Neural progenitor cell (in vitro differentiated cells): ENCODE measurements at regions not wholly inside any gene's neighbourhood (a gene's known extent, or its start where the extent isn't known, plus 50 kb on each side); places are given as distances from the start of the nearest gene placed in this dataset.
A peak's percentile ranks its signal among the peaks of the same experiment; 100 is the strongest.

ENCODE experiments used
- DNase-seq: peaks from one replicate; pipeline ENCODE4 v3.0.0-alpha.2; 2016; ENCODE audit warnings: low spot score
- H2AFZ ChIP-seq: fragments of 200-600 bp; sonication (generic); replicated peaks from 2 replicates; pipeline ENCODE4 v1.6.1; 2016; ENCODE audit warnings: antibody characterized with exemption
- H3F3A ChIP-seq: fragments of 200-600 bp; sonication (generic); 2 replicates; pipeline ENCODE4 v1.6.1; 2016; ENCODE audit warnings: antibody characterized with exemption, low read depth
- H3K27ac ChIP-seq: fragments of 200-600 bp; sonication (generic); 2 replicates; pipeline ENCODE4 v1.5.1; 2016; ENCODE audit warnings: mild to moderate bottlenecking
- H3K27me3 ChIP-seq: fragments of 200-600 bp; sonication (generic); 2 replicates; pipeline ENCODE4 v1.6.1; 2016; ENCODE audit warnings: mild to moderate bottlenecking, moderate library complexity
- H3K36me3 ChIP-seq: fragments of 200-600 bp; sonication (generic); 2 replicates; pipeline ENCODE4 v1.5.1; 2016
- H3K4me1 ChIP-seq: fragments of 200-600 bp; sonication (generic); 2 replicates; pipeline ENCODE4 v1.6.1; 2016; ENCODE audit warnings: mixed run types
- H3K4me2 ChIP-seq: fragments of 200-600 bp; sonication (generic); 2 replicates; pipeline ENCODE4 v1.6.1; 2016
- H3K4me3 ChIP-seq: fragments of 200-600 bp; sonication (generic); 2 replicates; pipeline ENCODE4 v1.5.1; 2016
- H3K79me2 ChIP-seq: fragments of 200-600 bp; sonication (generic); 2 replicates; pipeline ENCODE4 v1.6.1; 2016; ENCODE audit warnings: low read depth
- H3K9ac ChIP-seq: fragments of 200-600 bp; sonication (generic); 2 replicates; pipeline ENCODE4 v1.6.1; 2016
- H3K9me3 ChIP-seq: fragments of 200-600 bp; sonication (generic); 2 replicates; pipeline ENCODE4 v1.5.1; 2016; ENCODE audit warnings: low read depth
- H4K20me1 ChIP-seq: fragments of 200-600 bp; sonication (generic); 2 replicates; pipeline ENCODE4 v1.6.1; 2016; ENCODE audit warnings: low read depth
- H3K27ac Mint-ChIP-seq: 3 replicates; pipeline ENCODE4 v1.8.0; 2021; ENCODE audit warnings: mixed read lengths
- H3K27me3 Mint-ChIP-seq: 2 replicates; pipeline ENCODE4 v1.8.0; 2022; ENCODE audit warnings: low read depth, mild to moderate bottlenecking, inconsistent platforms, moderate library complexity, mixed read lengths; ENCODE audit not compliant: insufficient read depth
- H3K36me3 Mint-ChIP-seq: 3 replicates; pipeline ENCODE4 v1.8.0; 2021; ENCODE audit warnings: mixed read lengths
- H3K4me1 Mint-ChIP-seq: 3 replicates; pipeline ENCODE4 v1.8.0; 2021; ENCODE audit warnings: mixed read lengths
- H3K4me3 Mint-ChIP-seq: 3 replicates; pipeline ENCODE4 v1.8.0; 2021; ENCODE audit warnings: mild to moderate bottlenecking, moderate library complexity, mixed read lengths
- H3K9me3 Mint-ChIP-seq: 3 replicates; pipeline ENCODE4 v1.8.0; 2020; ENCODE audit warnings: mixed read lengths
- EZH2 ChIP-seq: fragments of 200-600 bp; sonication (generic); IDR thresholded peaks from 2 replicates; pipeline ENCODE4 v1.6.1; 2017; ENCODE audit warnings: antibody characterized with exemption, mild to moderate bottlenecking, moderate library complexity
- EZH2phosphoT487 ChIP-seq: fragments of 200-600 bp; sonication (generic); IDR thresholded peaks from 2 replicates; pipeline ENCODE4 v1.6.1; 2017; ENCODE audit warnings: antibody characterized with exemption
- TF ChIP-seq, protein P1 (sequence below): fragments of 200-600 bp; sonication (generic); IDR thresholded peaks from 2 replicates; pipeline ENCODE4 v1.5.1; 2017; ENCODE audit warnings: antibody characterized with exemption, mild to moderate bottlenecking

DNA sequence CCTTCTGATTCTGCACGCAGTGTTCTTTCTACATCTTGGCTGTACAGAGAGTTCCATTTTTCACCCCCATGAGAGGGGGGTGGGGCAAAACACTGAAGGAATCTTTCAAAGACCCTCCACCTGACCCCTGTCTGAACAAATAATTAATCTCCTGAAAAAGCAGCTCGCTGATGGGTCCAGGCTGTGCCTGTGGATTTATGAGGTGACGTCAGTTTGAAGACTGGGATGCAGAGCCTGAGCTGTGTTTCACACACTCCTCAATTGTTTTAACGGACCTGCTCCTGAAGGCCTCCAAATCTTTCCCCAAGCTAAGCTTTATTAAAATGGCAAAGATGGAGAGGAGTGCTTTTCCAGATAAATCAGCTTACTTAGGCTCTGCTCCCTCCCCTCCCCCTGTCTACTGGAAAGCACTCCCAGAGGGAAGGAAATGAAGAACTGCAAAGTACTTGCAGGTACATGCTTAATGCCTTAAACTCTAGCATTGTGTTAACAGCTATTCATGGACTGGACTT lies 390.2 kb upstream of the TNP1 start:
- H3K27me3 ChIP-seq: no peaks in the 10 kb centered on the region
- no peaks in the 10 kb centered on the region for H4K20me1 ChIP-seq
- no peak overlapping the region for H3K9ac ChIP-seq
- no peaks in the 10 kb centered on the region for H3K79me2 ChIP-seq
- peak; percentile 15 for DNase-seq
- peak overlapping the region; percentile 47 for H3K4me2 ChIP-seq
- TF ChIP-seq, protein P1, sequence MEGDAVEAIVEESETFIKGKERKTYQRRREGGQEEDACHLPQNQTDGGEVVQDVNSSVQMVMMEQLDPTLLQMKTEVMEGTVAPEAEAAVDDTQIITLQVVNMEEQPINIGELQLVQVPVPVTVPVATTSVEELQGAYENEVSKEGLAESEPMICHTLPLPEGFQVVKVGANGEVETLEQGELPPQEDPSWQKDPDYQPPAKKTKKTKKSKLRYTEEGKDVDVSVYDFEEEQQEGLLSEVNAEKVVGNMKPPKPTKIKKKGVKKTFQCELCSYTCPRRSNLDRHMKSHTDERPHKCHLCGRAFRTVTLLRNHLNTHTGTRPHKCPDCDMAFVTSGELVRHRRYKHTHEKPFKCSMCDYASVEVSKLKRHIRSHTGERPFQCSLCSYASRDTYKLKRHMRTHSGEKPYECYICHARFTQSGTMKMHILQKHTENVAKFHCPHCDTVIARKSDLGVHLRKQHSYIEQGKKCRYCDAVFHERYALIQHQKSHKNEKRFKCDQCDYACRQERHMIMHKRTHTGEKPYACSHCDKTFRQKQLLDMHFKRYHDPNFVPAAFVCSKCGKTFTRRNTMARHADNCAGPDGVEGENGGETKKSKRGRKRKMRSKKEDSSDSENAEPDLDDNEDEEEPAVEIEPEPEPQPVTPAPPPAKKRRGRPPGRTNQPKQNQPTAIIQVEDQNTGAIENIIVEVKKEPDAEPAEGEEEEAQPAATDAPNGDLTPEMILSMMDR: no peak
- no peak for TF ChIP-seq EZH2phosphoT487
- TF ChIP-seq EZH2: no peak
- no peak overlapping the region for H3K27ac Mint-ChIP-seq
- no peak overlapping the region for H3K27ac ChIP-seq
- peaks cover 7% of the 10 kb centered on the region for H3F3A ChIP-seq
- H2AFZ ChIP-seq: no peak overlapping the region
- H3K9me3 ChIP-seq: no peaks in the 10 kb centered on the region
- H3K4me1 ChIP-seq: peaks cover 19% of the 10 kb centered on the region
- H3K4me3 ChIP-seq: no peak overlapping the region
- H3K4me1 Mint-ChIP-seq: no peaks in the 10 kb centered on the region
- no peaks in the 10 kb centered on the region for H3K36me3 ChIP-seq
- H3K27me3 Mint-ChIP-seq: peaks cover 3% of the 10 kb centered on the region
- no peak overlapping the region for H3K4me3 Mint-ChIP-seq
- H3K36me3 Mint-ChIP-seq: no peaks in the 10 kb centered on the region
- no peaks in the 10 kb centered on the region for H3K9me3 Mint-ChIP-seq

DNA sequence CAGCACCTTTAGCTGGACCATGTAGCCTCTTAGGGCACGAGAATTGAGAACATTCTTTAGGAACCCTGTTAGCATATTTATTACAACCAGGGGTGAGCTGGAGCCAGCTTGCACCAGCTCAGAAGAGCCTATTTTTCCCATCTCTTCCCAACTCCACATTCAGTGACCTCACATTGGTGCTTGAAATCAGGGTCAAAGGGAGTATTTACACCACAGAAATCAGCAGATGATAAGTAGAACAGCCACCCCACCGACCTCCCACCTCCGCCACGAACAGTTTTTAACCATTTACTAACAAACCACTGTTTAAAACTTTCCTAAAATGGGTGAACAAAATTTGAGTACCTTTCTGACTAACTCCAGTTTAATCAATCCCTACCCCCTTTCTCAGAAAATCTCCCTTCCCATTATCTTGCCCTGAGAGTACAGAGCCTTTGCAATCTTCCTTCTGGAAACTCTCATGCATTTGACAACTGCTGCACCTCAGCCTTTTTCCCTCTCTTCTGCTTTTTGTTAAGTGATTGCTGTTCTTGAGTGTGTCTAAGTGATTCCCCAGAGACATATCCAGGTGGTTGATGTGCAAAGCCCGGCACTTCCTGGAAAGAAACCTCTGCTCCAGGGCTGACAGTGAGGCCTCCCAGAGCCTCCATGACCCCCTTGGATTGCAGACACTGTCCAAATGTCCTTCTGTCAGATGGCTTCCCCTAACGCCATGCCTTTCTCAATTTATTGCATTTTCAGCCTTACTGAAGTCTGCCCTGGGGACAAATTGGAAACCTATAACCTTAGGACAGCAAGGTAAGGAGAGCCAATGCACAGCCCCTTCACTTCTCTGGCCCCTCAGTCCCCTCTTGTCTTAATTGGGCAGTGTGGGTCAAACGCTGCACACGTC lies 389.5 kb upstream of the TNP1 start:
- Mint-ChIP-seq H3K27ac (no peak overlapping the region), H3K4me3 (no peak overlapping the region), H3K9me3 (no peaks in the 10 kb centered on the region), H3K4me1 (no peaks in the 10 kb centered on the region), H3K36me3 (no peaks in the 10 kb centered on the region), H3K27me3 (peaks cover 2% of the 10 kb centered on the region)
- peaks cover 19% of the 10 kb centered on the region for H3K4me1 ChIP-seq
- no peaks in the 10 kb centered on the region for H4K20me1 ChIP-seq
- no peak overlapping the region for H3K27ac ChIP-seq
- TF ChIP-seq EZH2phosphoT487: no peak
- no peak for TF ChIP-seq EZH2
- TF ChIP-seq, protein P1: no peak
- H3K27me3 ChIP-seq: no peaks in the 10 kb centered on the region
- H3K9me3 ChIP-seq: no peaks in the 10 kb centered on the region
- peak overlapping the region; percentile 47 for H3K4me2 ChIP-seq
- H3K9ac ChIP-seq: no peak overlapping the region
- no peak overlapping the region for H3K4me3 ChIP-seq
- no peaks in the 10 kb centered on the region for H3K36me3 ChIP-seq
- no peaks in the 10 kb centered on the region for H3K79me2 ChIP-seq
- no peak overlapping the region for H2AFZ ChIP-seq
- DNase-seq: no peak
- H3F3A ChIP-seq: peaks cover 7% of the 10 kb centered on the region

DNA sequence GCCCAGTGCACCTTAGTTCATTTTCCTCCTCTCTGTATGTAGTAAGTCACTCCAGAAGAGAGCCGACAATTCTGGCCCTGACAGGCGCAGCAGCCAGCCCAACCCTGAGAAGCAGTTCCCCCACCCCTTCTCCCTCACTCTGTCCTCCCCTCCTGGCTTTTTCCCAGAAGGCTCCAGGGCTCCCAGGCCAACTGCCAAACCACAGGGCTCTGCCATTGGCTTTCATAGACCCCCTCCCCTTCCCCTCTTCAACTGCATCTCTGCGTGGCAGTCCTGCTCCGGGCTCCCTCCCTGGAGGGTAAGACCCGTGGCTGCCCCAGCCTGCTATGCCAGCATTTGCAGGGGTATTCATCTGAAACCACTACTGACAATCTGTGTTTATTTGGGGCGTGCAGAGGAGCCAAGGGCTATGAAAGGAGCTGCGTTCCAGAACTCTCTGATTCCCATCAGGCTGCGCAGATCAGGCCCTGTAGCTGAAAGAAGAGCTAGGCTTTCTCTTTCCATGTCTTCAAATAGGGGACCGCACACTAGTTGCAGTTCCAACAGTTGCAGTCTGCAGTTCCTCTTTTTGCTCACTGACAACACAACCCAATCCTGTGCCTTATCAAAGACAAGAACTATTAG lies 388.6 kb upstream of the TNP1 start:
- H3K9me3 ChIP-seq: no peaks in the 10 kb centered on the region
- Mint-ChIP-seq H3K9me3 (no peaks in the 10 kb centered on the region), H3K36me3 (no peaks in the 10 kb centered on the region), H3K27me3 (peaks cover 5% of the 10 kb centered on the region), H3K27ac (no peak overlapping the region), H3K4me1 (peaks cover 7% of the 10 kb centered on the region), H3K4me3 (no peak overlapping the region)
- no peaks in the 10 kb centered on the region for H3K79me2 ChIP-seq
- peaks cover 7% of the 10 kb centered on the region for H3F3A ChIP-seq
- H3K27me3 ChIP-seq: no peaks in the 10 kb centered on the region
- H2AFZ ChIP-seq: no peak overlapping the region
- no peak overlapping the region for H3K27ac ChIP-seq
- H4K20me1 ChIP-seq: no peaks in the 10 kb centered on the region
- H3K36me3 ChIP-seq: no peaks in the 10 kb centered on the region
- TF ChIP-seq, protein P1: no peak
- TF ChIP-seq EZH2: no peak
- TF ChIP-seq EZH2phosphoT487: no peak
- no peak overlapping the region for H3K4me3 ChIP-seq
- H3K4me2 ChIP-seq: no peak overlapping the region
- H3K9ac ChIP-seq: no peak overlapping the region
- peaks cover 19% of the 10 kb centered on the region for H3K4me1 ChIP-seq
- DNase-seq: no peak
